ENCODE measurements at regions not wholly inside any gene's neighbourhood (a gene's known extent, or its start where the extent isn't known, plus 50 kb on each side); places are given as distances from the start of the nearest gene placed in this dataset.

- no peaks in the 10 kb centered on the region for H3K9me3 ChIP-seq
- no peak overlapping the region for H3K4me3 ChIP-seq (replicated peaks in 1 of 3)
- H3K36me3 ChIP-seq = no peaks in the 10 kb centered on the region
- TF ChIP-seq CTCF (IDR thresholded peaks at IDR 0.05) (no peak), POLR2A (IDR thresholded peaks at IDR 0.05) (no peak)
- intact Hi-C loops (cut with DNase I) = no loop called here
- no peak overlapping the region for H3K27ac ChIP-seq
- H3K27me3 ChIP-seq = no peaks in the 10 kb centered on the region
- H3K4me1 ChIP-seq = no peaks in the 10 kb centered on the region
- no peak for DNase-seq
- WGBS, 2 donors = 78 to 93% methylated on average over 2 of the region's 2 CpGs
These were observed 195.9 kb downstream of the MDFIC start for GRCh38 chr7:115117748-115118147.

GRCh38 chr7:115116773-115117715 is 195.2 kb downstream of the MDFIC start:
- intact Hi-C loops (cut with DNase I) = no loop called here
- Histone ChIP-seq H3K4me1 (no peaks in the 10 kb centered on the region), H3K4me3 (replicated peaks in 1 of 3) (no peak overlapping the region), H3K9me3 (no peaks in the 10 kb centered on the region), H3K27me3 (no peaks in the 10 kb centered on the region), H3K36me3 (no peaks in the 10 kb centered on the region), H3K27ac (no peak overlapping the region)
- TF ChIP-seq POLR2A (IDR thresholded peaks at IDR 0.05) (no peak), CTCF (IDR thresholded peaks at IDR 0.05) (no peak)
- DNase-seq = no peak
- WGBS, 2 donors = 96 to 97% methylated on average over 5 of the region's 5 CpGs

- Histone ChIP-seq H3K36me3 (no peaks in the 10 kb centered on the region), H3K27ac (no peak overlapping the region), H3K4me1 (no peaks in the 10 kb centered on the region), H3K9me3 (no peaks in the 10 kb centered on the region), H3K4me3 (replicated peaks in 1 of 3) (no peak overlapping the region), H3K27me3 (no peaks in the 10 kb centered on the region)
- DNase-seq = no peak
- intact Hi-C loops (cut with DNase I) = no loop called here
- WGBS, 2 donors = 92 to 94% methylated on average over 3 of the region's 3 CpGs
- TF ChIP-seq CTCF (IDR thresholded peaks at IDR 0.05) = no peak
- no peak for TF ChIP-seq POLR2A (IDR thresholded peaks at IDR 0.05)
These were observed 191.9 kb downstream of the MDFIC start for GRCh38 chr7:115113776-115114175.

- DNase-seq = no peak
- Histone ChIP-seq H3K4me3 (replicated peaks in 1 of 3) (no peak overlapping the region), H3K4me1 (no peaks in the 10 kb centered on the region), H3K27ac (no peak overlapping the region), H3K9me3 (no peaks in the 10 kb centered on the region), H3K36me3 (no peaks in the 10 kb centered on the region), H3K27me3 (no peaks in the 10 kb centered on the region)
- intact Hi-C loops (cut with DNase I) = no loop called here
- TF ChIP-seq POLR2A (IDR thresholded peaks at IDR 0.05) = no peak
- no peak for TF ChIP-seq CTCF (IDR thresholded peaks at IDR 0.05)
- 96 to 98% methylated on average over 3 of the region's 3 CpGs for WGBS, 2 donors
These were observed 191.2 kb downstream of the MDFIC start for GRCh38 chr7:115113131-115113530.

GRCh38 chr7:115110523-115110922 is 188.6 kb downstream of the MDFIC start:
- H3K36me3 ChIP-seq = no peaks in the 10 kb centered on the region
- H3K4me3 ChIP-seq (replicated peaks in 1 of 3) = no peak overlapping the region
- 83% methylated on average over 1 of the region's 1 CpG for WGBS, 2 donors
- H3K4me1 ChIP-seq = no peaks in the 10 kb centered on the region
- DNase-seq = no peak
- no peaks in the 10 kb centered on the region for H3K9me3 ChIP-seq
- intact Hi-C loops (cut with DNase I) = no loop called here
- H3K27me3 ChIP-seq = no peaks in the 10 kb centered on the region
- H3K27ac ChIP-seq = no peak overlapping the region
- TF ChIP-seq CTCF (IDR thresholded peaks at IDR 0.05) (no peak), POLR2A (IDR thresholded peaks at IDR 0.05) (no peak)
